K562 (cell line): ENCODE measurements at regions not wholly inside any gene's neighbourhood (a gene's known extent, or its start where the extent isn't known, plus 50 kb on each side); places are given as distances from the start of the nearest gene placed in this dataset.

Experiments used
- ATAC-seq: fragments of 200-7000 bp; cut with Tn5 transposase; 3 replicates; pipeline ENCODE4 v1.9.1; 2020; ENCODE audit warnings: moderate library complexity
- BruUV-seq: library from RNA; stranded (reverse); fragments of 400-500 nt; replicated peaks from 2 replicates; lab custom pipeline; 2021; lab: Mats Ljungman, UMichigan
- CTCF ChIA-PET: fragments of 300-600 bp; formaldehyde crosslinking; extraction: SDS; loops from one replicate; lab custom pipeline; 2021; ENCODE audit warnings: low intra/inter-chr PET ratio; lab: Yijun Ruan, JAX
- POLR2A ChIA-PET: fragments of 300-600, 350-650 bp; sonication (Branson Sonifier 250); formaldehyde crosslinking; extraction: SDS; loops from one replicate; lab custom pipeline; 2021; ENCODE audit warnings: antibody characterized with exemption, inconsistent platforms; lab: Yijun Ruan, JAX
- DNase-seq, 4 experiments: peaks; one replicate each; pipeline versions ENCODE4 v3.0.0 to v3.0.0-alpha.2; 2011 to 2018; ENCODE audit warnings: low spot score in 3 of 4, mixed read lengths in 3 of 4; ENCODE audit errors: extremely low read depth in 1 of 4
- FAIRE-seq: peaks from 2 replicates; lab custom pipeline; 2011; peaks lifted over from hg19 to GRCh38; lab: Jason Lieb, UNC
- H2AFZ ChIP-seq: 2 replicates; pipeline ENCODE4 v1.6.0; 2011; ENCODE audit warnings: low read depth, low read length, control low read depth, inconsistent platforms
- H3K27ac ChIP-seq: fragments of 200-600 bp; 3 replicates; pipeline ENCODE4 v1.8.0; 2011; ENCODE audit warnings: low read depth, mild to moderate bottlenecking, control low read depth, inconsistent platforms, low read length, moderate library complexity, mixed read lengths; ENCODE audit errors: extremely low read depth
- H3K27me3 ChIP-seq, 2 experiments: fragments of 300-600 bp in 1 of 2; 2 replicates in 1 of 2; 3 replicates in 1 of 2; pipeline versions ENCODE4 v1.6.0 to v1.8.0; 2011; ENCODE audit warnings: inconsistent platforms in 2 of 2, low read length in 2 of 2, mild to moderate bottlenecking in 1 of 2, mixed read lengths in 1 of 2, moderate library complexity in 1 of 2; ENCODE audit not compliant: control insufficient read depth in 2 of 2, insufficient read depth in 2 of 2
- H3K36me3 ChIP-seq: fragments of 300-600 bp; 3 replicates; pipeline ENCODE4 v1.8.0; 2011; ENCODE audit warnings: mild to moderate bottlenecking, low read length, inconsistent platforms; ENCODE audit not compliant: control insufficient read depth, insufficient read depth
- H3K4me1 ChIP-seq, 2 experiments: fragments of 200-600 bp in 1 of 2; replicated peaks in 1 of 2; 2 replicates in 1 of 2; 3 replicates in 1 of 2; pipeline versions ENCODE4 v1.5.1 to v1.8.0; 2011; ENCODE audit warnings: inconsistent platforms in 2 of 2, low read length in 2 of 2, mild to moderate bottlenecking in 1 of 2, mixed read lengths in 1 of 2, moderate library complexity in 1 of 2; ENCODE audit not compliant: control insufficient read depth in 2 of 2, insufficient read depth in 2 of 2
- H3K4me2 ChIP-seq: 2 replicates; pipeline ENCODE4 v1.6.1; 2011; ENCODE audit warnings: low read length, control low read depth, inconsistent platforms, mixed read lengths; ENCODE audit not compliant: insufficient read depth
- H3K4me3 ChIP-seq: fragments of 200-600 bp; sonication (generic), shearing (Covaris generic); 2 replicates; pipeline ENCODE4 v1.5.1; 2016; ENCODE audit warnings: control low read depth, inconsistent platforms
- H3K79me2 ChIP-seq: fragments of 200-600 bp; 3 replicates; pipeline ENCODE4 v1.8.0; 2011; ENCODE audit warnings: low read length, inconsistent platforms; ENCODE audit not compliant: control insufficient read depth, insufficient read depth
- H3K9ac ChIP-seq, 2 experiments: 2 replicates each; pipeline versions ENCODE4 v1.6.0 to v1.6.1; 2011; ENCODE audit warnings: low read depth in 2 of 2, low read length in 2 of 2, control low read depth in 1 of 2, inconsistent platforms in 1 of 2, mild to moderate bottlenecking in 1 of 2, mixed read lengths in 1 of 2; ENCODE audit not compliant: insufficient read depth in 1 of 2
- H3K9me1 ChIP-seq: one replicate; pipeline ENCODE4 v1.6.0; 2011; ENCODE audit warnings: inconsistent platforms, mild to moderate bottlenecking, low read length, moderate library complexity; ENCODE audit not compliant: control insufficient read depth, insufficient read depth
- H3K9me3 ChIP-seq: replicated peaks from 2 replicates; pipeline ENCODE4 v1.5.1; 2011; ENCODE audit warnings: low read depth, low read length, inconsistent platforms; ENCODE audit not compliant: control insufficient read depth, insufficient read depth
- H4K20me1 ChIP-seq: replicated peaks from 2 replicates; pipeline ENCODE4 v1.6.1; 2011; ENCODE audit warnings: low read length, inconsistent platforms, mixed read lengths; ENCODE audit not compliant: control insufficient read depth, insufficient read depth
- ATF1 ChIP-seq, 2 experiments: fragments of 450-650 bp in 1 of 2; IDR thresholded peaks; 2 replicates each; pipeline ENCODE4 v1.6.1; 2016; ENCODE audit warnings: missing compliant biosample characterization in 1 of 2, missing genetic modification characterization in 1 of 2
- CBX1 ChIP-seq: sonication (generic); IDR thresholded peaks from 2 replicates; pipeline ENCODE4 v1.6.1; 2016; ENCODE audit warnings: antibody characterized with exemption, low read depth, mild to moderate bottlenecking
- CTCF ChIP-seq, 3 experiments: IDR thresholded peaks in 2 of 3; conservative IDR thresholded peaks in 1 of 3; 2 replicates each; pipeline ENCODE4 v1.5.1; 2011 to 2012; ENCODE audit warnings: low read length in 3 of 3, mild to moderate bottlenecking in 3 of 3, control low read depth in 2 of 3, improper control_type of control experiment in 1 of 3, inconsistent platforms in 1 of 3, low read depth in 1 of 3, mixed read lengths in 1 of 3, moderate library complexity in 1 of 3; ENCODE audit not compliant: insufficient read depth in 2 of 3
- DPF2 ChIP-seq: fragments of 450-650 bp; IDR thresholded peaks from 2 replicates; pipeline ENCODE4 v1.6.1; 2016
- GATAD2A ChIP-seq: fragments of 450-650 bp; IDR thresholded peaks from 2 replicates; pipeline ENCODE4 v1.6.1; 2017
- MEF2D ChIP-seq: conservative IDR thresholded peaks from 2 replicates; pipeline ENCODE4 v1.6.1; 2016; ENCODE audit warnings: low read depth, missing genetic modification characterization, missing compliant biosample characterization
- MXD1 ChIP-seq: fragments of 250-450 bp; sonication (Bioruptor Pico); IDR thresholded peaks from 2 replicates; pipeline ENCODE4 v1.8.0; 2021; ENCODE audit warnings: borderline replicate concordance, mild to moderate bottlenecking, moderate library complexity; ENCODE audit not compliant: poor library complexity, severe bottlenecking
- NFIX ChIP-seq: fragments of 250-450 bp; sonication (Bioruptor Pico); IDR thresholded peaks from 2 replicates; pipeline ENCODE4 v1.4.0; 2020; ENCODE audit warnings: low read depth, mild to moderate bottlenecking, moderate library complexity
- PATZ1 ChIP-seq: fragments of 250-450 bp; sonication (Bioruptor Pico); IDR thresholded peaks from 2 replicates; pipeline ENCODE4 v1.5.0; 2020; ENCODE audit warnings: mild to moderate bottlenecking, borderline replicate concordance
- POLR2G ChIP-seq: fragments of 200-400 bp; formaldehyde crosslinking; IDR thresholded peaks from 2 replicates; pipeline ENCODE4 v1.6.1; 2017; ENCODE audit warnings: low read depth, mild to moderate bottlenecking, antibody characterized with exemption, low read length, moderate library complexity
- RAD21 ChIP-seq, 2 experiments: fragments of 250-450 bp in 1 of 2; fragments of 450-650 bp in 1 of 2; sonication (Bioruptor Pico) in 1 of 2; formaldehyde crosslinking in 1 of 2; IDR thresholded peaks in 1 of 2; conservative IDR thresholded peaks in 1 of 2; 2 replicates each; pipeline versions ENCODE4 v1.4.0 to v1.8.0; 2020 to 2022; ENCODE audit warnings: mild to moderate bottlenecking in 2 of 2, moderate library complexity in 1 of 2
- RBM22 ChIP-seq: fragments of 200-400 bp; formaldehyde crosslinking; IDR thresholded peaks from 2 replicates; pipeline ENCODE4 v1.6.1; 2018; ENCODE audit warnings: low read length, low read depth; ENCODE audit not compliant: poor library complexity, severe bottlenecking
- YBX1 ChIP-seq: fragments of 450-650 bp; IDR thresholded peaks from 2 replicates; pipeline ENCODE4 v1.7.1; 2016; ENCODE audit warnings: mild to moderate bottlenecking
- WGBS: fragments of 100-300 bp; shearing (Covaris generic); methylation state at CpG from one replicate; pipeline ENCODE4 v1.1.6; 2016; ENCODE audit warnings: low coverage, mixed read lengths; ENCODE audit not compliant: insufficient coverage; ENCODE audit errors: missing lambda C conversion rate; 5-methylcytosine and 5-hydroxymethylcytosine counted together
- in situ Hi-C: fragments of 300-500 bp; cut with MboI; formaldehyde crosslinking; loops from 4 replicates; pipeline ENCODE4 v1.15.0; 2018; ENCODE audit warnings: inconsistent platforms, mixed read lengths
- intact Hi-C: fragments of 100-400 bp; cut with micrococcal nuclease; formaldehyde crosslinking; loops from 2 replicates; pipeline ENCODE4 v1.14.2; 2022

GRCh38 chr2:37809525-37809924, 115.6 kb upstream of the RMDN2 start:
- H3K4me2 ChIP-seq = no peak overlapping the region
- no peaks in the 10 kb centered on the region for H3K36me3 ChIP-seq
- H2AFZ ChIP-seq = no peak overlapping the region
- FAIRE-seq (no peak), ATAC-seq (no peak), DNase-seq (peak in 1 of 4 experiments; percentile 10)
- no peaks in the 10 kb centered on the region for H3K4me1 ChIP-seq
- POLR2A ChIA-PET = no interaction called here
- 0% methylated on average over 1 of the region's 1 CpG for WGBS
- CTCF ChIA-PET = interaction anchor here (2.0 kb wide), 1 partner anchor 395 kb away, joined by 7 read pairs; no protein-coding TSS in a partner anchor
- intact Hi-C loops = no loop called here
- no TSS peak for BruUV-seq
- H3K79me2 ChIP-seq = no peaks in the 10 kb centered on the region
- H3K4me3 ChIP-seq = no peak overlapping the region
- no peaks in the 10 kb centered on the region for H3K9me1 ChIP-seq
- no peaks in the 10 kb centered on the region for H4K20me1 ChIP-seq
- no peak overlapping the region for H3K27ac ChIP-seq
- no peak overlapping the region for H3K9ac ChIP-seq
- in situ Hi-C loops = no loop called here
- H3K9me3 ChIP-seq = no peaks in the 10 kb centered on the region; the same call in 1 of the 2 replicates
- H3K27me3 ChIP-seq = peaks cover 0 to 6% of the 10 kb centered on the region in 2 experiments; a peak in 2 of 5 replicates
- TF ChIP-seq PATZ1 = no peak
- TF ChIP-seq YBX1 = no peak
- TF ChIP-seq RBM22 = no peak
- no peak for TF ChIP-seq DPF2
- TF ChIP-seq MXD1 (CRISPR knock-in tag) = no peak
- no peak for TF ChIP-seq ATF1 (CRISPR knock-in tag; IDR thresholded peaks at IDR 0.05)
- TF ChIP-seq ATF1 (tag; IDR thresholded peaks at IDR 0.05) = no peak
- TF ChIP-seq MEF2D (tag) = no peak
- TF ChIP-seq NFIX (CRISPR knock-in tag) = no peak
- TF ChIP-seq CTCF (IDR thresholded peaks at IDR 0.05 in 2 of 3, conservative IDR thresholded peaks at IDR 0.05 in 1 of 3; ENCODE audit: insufficient read depth in 2 of 3, low read depth in 1 of 3, low read length in 3 of 3) = peak in 2 of 3 experiments; percentile 24 to 53; a peak in 3 of 6 replicates
- no peak for TF ChIP-seq GATAD2A
- TF ChIP-seq RAD21 (CRISPR knock-in tag; conservative IDR thresholded peaks at IDR 0.05 in 1 of 2, IDR thresholded peaks at IDR 0.05 in 1 of 2) = peak; percentile 43 to 63
- TF ChIP-seq CBX1 = no peak
- no peak for TF ChIP-seq POLR2G
